Ectodermal cell (in vitro differentiated cells): ENCODE measurements at regions not wholly inside any gene's neighbourhood (a gene's known extent, or its start where the extent isn't known, plus 50 kb on each side); places are given as distances from the start of the nearest gene placed in this dataset.
"Not testable (repeated sequence)": the region's sequence is repeated elsewhere in the genome, so short reads cannot be mapped to it uniquely, and the experiment has no call there.

Experiments
- H3K27ac ChIP-seq: 2 replicates; pipeline ENCODE4 v1.7.0; 2013; ENCODE audit warnings: mild to moderate bottlenecking, low read depth, low read length; ENCODE audit not compliant: insufficient read depth, poor library complexity, severe bottlenecking
- H3K27me3 ChIP-seq: 2 replicates; pipeline ENCODE4 v1.7.0; 2013; ENCODE audit warnings: mild to moderate bottlenecking, low read length; ENCODE audit not compliant: insufficient read depth, control insufficient read depth, poor library complexity, severe bottlenecking
- H3K36me3 ChIP-seq: one replicate; pipeline ENCODE4 v1.7.0; 2013; ENCODE audit warnings: low read length; ENCODE audit not compliant: control insufficient read depth, insufficient read depth
- H3K4me1 ChIP-seq: one replicate; pipeline ENCODE4 v1.7.0; 2013; ENCODE audit warnings: low read length; ENCODE audit not compliant: control insufficient read depth, insufficient read depth
- H3K4me3 ChIP-seq: 2 replicates; pipeline ENCODE4 v1.7.0; 2013; ENCODE audit warnings: low read depth, low read length, control low read depth; ENCODE audit not compliant: insufficient read depth
- H3K9me3 ChIP-seq: 2 replicates; pipeline ENCODE4 v1.7.0; 2013; ENCODE audit warnings: mild to moderate bottlenecking, low read length, moderate library complexity; ENCODE audit not compliant: control insufficient read depth
- WGBS, 2 experiments: methylation state at CpG; one replicate each; pipeline ENCODE4 v1.1.7; 2013; ENCODE audit warnings: missing lambda C conversion rate in 2 of 2; 5-methylcytosine and 5-hydroxymethylcytosine counted together

DNA sequence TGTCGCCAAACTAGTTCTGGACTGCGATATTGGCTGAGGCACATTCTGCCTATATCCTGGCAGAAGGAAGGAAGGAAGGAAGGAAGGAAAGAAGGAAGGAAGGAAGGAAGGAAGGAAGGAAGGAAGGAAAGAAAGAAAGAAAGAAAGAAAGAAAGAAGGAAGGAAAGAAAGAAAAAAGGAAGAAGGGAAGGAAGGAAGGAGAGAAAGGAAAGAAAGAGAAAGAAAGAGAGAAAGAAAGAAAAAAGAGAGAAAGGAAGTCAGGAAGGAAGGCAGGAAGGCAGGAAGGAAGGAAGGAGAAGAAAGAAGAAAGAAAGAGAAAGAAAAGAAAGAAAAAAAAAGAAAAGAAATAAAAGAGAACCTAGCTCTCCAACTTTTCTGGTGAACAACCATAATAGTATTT lies 587.1 kb downstream of the RBFOX1 start:
- no peak overlapping the region for H3K27ac ChIP-seq
- no peak overlapping the region for H3K4me3 ChIP-seq
- 91 to 95% methylated on average over 2 of the region's 2 CpGs for WGBS, 2 experiments
- no peaks in the 10 kb centered on the region for H3K27me3 ChIP-seq
- no peaks in the 10 kb centered on the region for H3K36me3 ChIP-seq
- H3K9me3 ChIP-seq, result no peaks in the 10 kb centered on the region
- H3K4me1 ChIP-seq, result no peaks in the 10 kb centered on the region

GRCh38 chr16:7914748-7915147 lies 582.1 kb downstream of the RBFOX1 start:
- Histone ChIP-seq H3K36me3 (no peaks in the 10 kb centered on the region), H3K4me3 (no peak overlapping the region), H3K9me3 (no peaks in the 10 kb centered on the region), H3K27ac (no peak overlapping the region), H3K27me3 (no peaks in the 10 kb centered on the region), H3K4me1 (no peaks in the 10 kb centered on the region)

- H3K36me3 ChIP-seq, result no peaks in the 10 kb centered on the region
- no peaks in the 10 kb centered on the region for H3K9me3 ChIP-seq
- no peaks in the 10 kb centered on the region for H3K27me3 ChIP-seq
- no peaks in the 10 kb centered on the region for H3K4me1 ChIP-seq
- no peak overlapping the region for H3K4me3 ChIP-seq
- 95 to 96% methylated on average over 3 of the region's 3 CpGs for WGBS, 2 experiments
- no peak overlapping the region for H3K27ac ChIP-seq
Measured at GRCh38 chr16:7912132-7912531, 579.5 kb downstream of the RBFOX1 start.

DNA sequence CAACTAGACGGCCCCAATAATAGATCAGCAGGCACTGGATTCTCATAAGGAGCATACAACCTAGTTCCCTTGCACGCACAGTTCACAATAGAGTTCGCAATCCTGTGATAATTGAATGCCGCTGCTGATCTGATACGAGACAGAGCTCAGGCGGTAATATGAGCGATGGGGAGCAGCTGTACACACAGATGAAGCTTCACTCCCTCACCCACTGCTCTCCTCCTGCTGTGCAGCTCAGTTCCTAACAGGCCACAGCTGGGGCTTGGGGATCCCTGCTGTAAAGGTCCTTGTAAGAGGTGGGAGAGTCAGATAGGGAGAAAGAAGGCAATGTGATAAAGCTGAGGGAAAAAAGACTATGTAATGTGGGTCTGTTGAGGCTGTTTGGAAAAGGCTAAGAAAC lies 577.5 kb downstream of the RBFOX1 start:
- no peaks in the 10 kb centered on the region for H3K36me3 ChIP-seq
- H3K9me3 ChIP-seq, result no peaks in the 10 kb centered on the region
- no peaks in the 10 kb centered on the region for H3K27me3 ChIP-seq
- H3K4me1 ChIP-seq, result no peaks in the 10 kb centered on the region
- 82 to 83% methylated on average over 7 of the region's 7 CpGs for WGBS, 2 experiments
- no peak overlapping the region for H3K4me3 ChIP-seq
- no peak overlapping the region for H3K27ac ChIP-seq

DNA sequence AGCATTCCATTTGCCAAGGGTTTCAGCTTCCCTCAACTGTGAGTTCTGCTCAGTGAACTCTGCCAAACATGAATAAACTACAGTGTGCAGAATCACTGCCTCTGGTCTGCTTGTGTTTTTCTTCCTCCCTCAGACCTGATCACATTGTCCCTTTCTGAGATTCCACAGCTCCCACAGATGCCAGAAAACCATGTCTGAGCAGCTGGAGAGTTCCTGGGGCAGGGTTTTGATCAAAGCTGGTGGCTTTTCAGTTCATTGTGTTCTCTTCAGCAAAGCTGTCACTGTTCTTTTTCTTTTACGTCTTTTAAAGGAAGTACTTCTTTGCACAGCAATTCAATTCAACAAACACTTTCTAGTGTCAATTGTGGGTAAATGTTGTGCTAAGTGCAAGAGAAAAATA lies 555.8 kb downstream of the RBFOX1 start:
- no peaks in the 10 kb centered on the region for H3K27me3 ChIP-seq
- peaks cover 20% of the 10 kb centered on the region for H3K4me1 ChIP-seq
- H3K36me3 ChIP-seq, result no peaks in the 10 kb centered on the region
- H3K27ac ChIP-seq, result peak overlapping the region; percentile 9
- 14% methylated on average over 1 of the region's 1 CpG; no CpG with 5 or more reads in 1 of the 2 experiments for WGBS, 2 experiments
- no peak overlapping the region for H3K4me3 ChIP-seq
- no peaks in the 10 kb centered on the region for H3K9me3 ChIP-seq

DNA sequence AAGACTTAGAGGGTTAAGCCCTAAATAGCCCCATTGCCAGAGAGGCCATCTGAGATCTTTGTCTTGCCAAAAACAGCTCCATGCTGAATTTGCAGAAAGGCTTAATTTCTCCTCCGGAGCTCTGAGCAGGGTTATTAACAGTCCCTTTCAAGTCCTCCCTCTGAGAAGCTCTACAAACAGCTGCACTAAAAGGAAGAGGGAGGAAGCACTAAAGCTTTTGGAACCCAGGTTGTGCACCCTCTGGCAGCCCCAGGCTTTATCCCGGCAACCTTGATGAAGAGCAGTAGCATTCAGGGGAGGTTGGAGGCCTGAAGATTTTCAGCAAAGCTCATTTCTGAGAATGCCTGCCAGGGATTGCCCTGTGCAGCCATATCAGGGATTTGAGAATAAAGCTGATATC lies 554.7 kb downstream of the RBFOX1 start:
- H3K9me3 ChIP-seq, result no peaks in the 10 kb centered on the region
- peaks cover 20% of the 10 kb centered on the region for H3K4me1 ChIP-seq
- no peak overlapping the region for H3K4me3 ChIP-seq
- no peaks in the 10 kb centered on the region for H3K36me3 ChIP-seq
- H3K27me3 ChIP-seq, result no peaks in the 10 kb centered on the region
- WGBS, 2 experiments, result 33 to 47% methylated on average over 2 of the region's 2 CpGs
- peak overlapping the region; percentile 37 for H3K27ac ChIP-seq

DNA sequence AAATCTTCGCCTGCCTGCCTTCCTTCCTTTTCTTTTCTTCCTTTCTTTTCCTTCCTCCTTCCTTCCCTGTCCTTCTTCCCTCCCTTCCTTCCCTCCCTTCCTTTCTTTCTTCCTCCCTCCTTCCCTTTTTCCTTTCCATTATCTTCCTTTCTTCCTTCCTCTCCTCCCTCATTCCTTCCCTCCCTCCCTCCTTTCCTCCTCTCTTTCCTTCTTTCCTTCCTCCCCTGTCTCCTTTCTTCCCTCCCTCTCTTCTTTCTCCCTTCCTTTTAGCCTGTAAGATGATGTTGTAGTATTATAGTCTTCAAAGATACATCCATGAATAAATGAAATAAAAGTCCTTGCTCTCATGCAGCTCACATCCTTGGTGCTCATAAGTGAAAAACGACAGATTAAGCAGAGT lies 539.3 kb downstream of the RBFOX1 start:
- Histone ChIP-seq H3K36me3 (no peaks in the 10 kb centered on the region), H3K9me3 (no peaks in the 10 kb centered on the region), H3K27me3 (no peaks in the 10 kb centered on the region), H3K27ac (no peak overlapping the region), H3K4me3 (no peak overlapping the region), H3K4me1 (no peaks in the 10 kb centered on the region)
- 87 to 93% methylated on average over 2 of the region's 2 CpGs for WGBS, 2 experiments

DNA sequence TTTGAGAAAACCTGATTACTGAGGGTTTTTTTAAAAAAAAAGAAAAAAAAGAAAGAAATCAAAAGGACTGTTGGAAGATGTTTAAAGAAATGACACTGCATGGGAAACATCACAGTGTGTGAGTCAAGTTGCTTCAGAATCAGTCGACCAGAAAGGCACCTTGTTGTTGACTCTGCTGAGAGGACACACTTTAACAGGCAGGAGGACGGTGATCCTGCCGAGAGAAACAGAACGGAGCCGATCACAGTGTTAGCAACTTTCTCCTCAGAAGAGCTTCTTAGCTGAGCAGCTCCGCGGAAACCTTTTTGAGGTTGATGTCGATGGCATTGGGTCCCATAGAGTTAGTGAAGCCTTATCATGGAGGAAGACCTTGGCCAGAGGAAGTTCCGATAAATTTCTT lies 538.7 kb downstream of the RBFOX1 start:
- H3K4me3 ChIP-seq, result no peak overlapping the region
- 84 to 85% methylated on average over 9 of the region's 9 CpGs for WGBS, 2 experiments
- H3K4me1 ChIP-seq, result no peaks in the 10 kb centered on the region
- no peaks in the 10 kb centered on the region for H3K9me3 ChIP-seq
- no peaks in the 10 kb centered on the region for H3K27me3 ChIP-seq
- no peaks in the 10 kb centered on the region for H3K36me3 ChIP-seq
- H3K27ac ChIP-seq, result no peak overlapping the region

DNA sequence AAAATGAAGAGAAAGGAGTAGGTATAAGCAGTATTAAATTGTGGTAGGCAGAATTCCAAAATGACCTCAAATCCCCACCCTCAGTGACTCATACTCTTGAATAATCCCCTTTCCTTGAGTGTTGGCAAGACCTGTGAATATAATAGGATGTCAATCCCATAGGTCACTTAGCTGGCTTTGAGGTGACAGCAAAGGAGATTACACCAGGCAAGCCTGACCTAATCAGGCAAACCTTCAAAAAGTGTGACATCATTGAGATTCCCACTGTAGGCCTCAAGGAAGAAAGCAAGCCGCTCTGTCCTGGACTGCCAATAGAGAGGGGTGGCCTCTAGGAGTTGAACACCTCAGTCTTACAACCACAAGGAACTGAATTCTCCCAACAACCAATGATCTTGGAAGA lies 535.2 kb downstream of the RBFOX1 start:
- no peaks in the 10 kb centered on the region for H3K4me1 ChIP-seq
- no peaks in the 10 kb centered on the region for H3K36me3 ChIP-seq
- no peaks in the 10 kb centered on the region for H3K9me3 ChIP-seq
- no peak overlapping the region for H3K4me3 ChIP-seq
- H3K27me3 ChIP-seq, result no peaks in the 10 kb centered on the region
- H3K27ac ChIP-seq, result no peak overlapping the region
- WGBS, 2 experiments, result 86 to 91% methylated on average over 1 of the region's 1 CpG

GRCh38 chr16:7866144-7866543 lies 533.5 kb downstream of the RBFOX1 start:
- H3K4me1 ChIP-seq, result no peaks in the 10 kb centered on the region
- H3K9me3 ChIP-seq, result no peaks in the 10 kb centered on the region
- 46 to 51% methylated on average over 3 of the region's 4 CpGs for WGBS, 2 experiments

DNA sequence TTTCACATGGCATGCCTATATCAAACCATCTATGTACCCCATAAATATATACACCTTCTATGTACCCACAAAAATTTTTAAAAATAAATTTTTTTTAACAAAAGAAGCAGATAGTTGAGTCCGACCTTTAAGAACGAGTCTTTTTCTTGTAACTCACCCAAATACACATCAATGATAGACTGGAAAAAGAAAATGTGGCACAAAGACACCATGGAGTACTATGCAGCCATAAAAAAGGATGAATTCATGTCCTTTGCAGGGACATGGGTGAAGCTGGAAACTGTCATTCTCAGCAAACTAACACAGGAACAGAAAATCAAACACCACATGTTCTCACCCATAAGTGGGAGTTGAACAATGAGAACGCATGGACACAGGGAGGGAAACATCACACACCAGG lies 532.7 kb downstream of the RBFOX1 start:
- not testable (repeated sequence) for H3K4me1 ChIP-seq, H3K36me3 ChIP-seq, H3K27ac ChIP-seq, H3K9me3 ChIP-seq, H3K4me3 ChIP-seq, H3K27me3 ChIP-seq
- 62 to 77% methylated on average over 3 of the region's 3 CpGs for WGBS, 2 experiments

More at GRCh38 chr16:7866144-7866543, 533.5 kb downstream of the RBFOX1 start:
- Histone ChIP-seq H3K27ac (no peak overlapping the region), H3K27me3 (no peaks in the 10 kb centered on the region), H3K4me3 (no peak overlapping the region), H3K36me3 (no peaks in the 10 kb centered on the region)
